Neural cell (in vitro differentiated cells): ENCODE measurements at regions not wholly inside any gene's neighbourhood (a gene's known extent, or its start where the extent isn't known, plus 50 kb on each side); places are given as distances from the start of the nearest gene placed in this dataset.

Source experiments
- CTCF ChIP-seq: fragments of 450-650 bp; IDR thresholded peaks from 2 replicates; pipeline ENCODE4 v1.5.1; 2014; ENCODE audit warnings: antibody characterized with exemption, mild to moderate bottlenecking, moderate library complexity; ENCODE audit not compliant: poor library complexity, severe bottlenecking
- EP300 ChIP-seq: fragments of 450-650 bp; conservative IDR thresholded peaks from 2 replicates; pipeline ENCODE4 v1.6.1; 2014; ENCODE audit warnings: antibody characterized with exemption, mild to moderate bottlenecking, moderate library complexity; ENCODE audit not compliant: poor library complexity, severe bottlenecking
- POLR2AphosphoS5 ChIP-seq: IDR thresholded peaks from 2 replicates; pipeline ENCODE4 v1.6.1; 2012

GRCh38 chrX:139201924-139202323 is 328.6 kb upstream of the F9 start:
- TF ChIP-seq POLR2AphosphoS5 = no peak
- TF ChIP-seq EP300 = no peak
- TF ChIP-seq CTCF = no peak
